ENCODE measurements at regions not wholly inside any gene's neighbourhood (a gene's known extent, or its start where the extent isn't known, plus 50 kb on each side); places are given as distances from the start of the nearest gene placed in this dataset.

DNA sequence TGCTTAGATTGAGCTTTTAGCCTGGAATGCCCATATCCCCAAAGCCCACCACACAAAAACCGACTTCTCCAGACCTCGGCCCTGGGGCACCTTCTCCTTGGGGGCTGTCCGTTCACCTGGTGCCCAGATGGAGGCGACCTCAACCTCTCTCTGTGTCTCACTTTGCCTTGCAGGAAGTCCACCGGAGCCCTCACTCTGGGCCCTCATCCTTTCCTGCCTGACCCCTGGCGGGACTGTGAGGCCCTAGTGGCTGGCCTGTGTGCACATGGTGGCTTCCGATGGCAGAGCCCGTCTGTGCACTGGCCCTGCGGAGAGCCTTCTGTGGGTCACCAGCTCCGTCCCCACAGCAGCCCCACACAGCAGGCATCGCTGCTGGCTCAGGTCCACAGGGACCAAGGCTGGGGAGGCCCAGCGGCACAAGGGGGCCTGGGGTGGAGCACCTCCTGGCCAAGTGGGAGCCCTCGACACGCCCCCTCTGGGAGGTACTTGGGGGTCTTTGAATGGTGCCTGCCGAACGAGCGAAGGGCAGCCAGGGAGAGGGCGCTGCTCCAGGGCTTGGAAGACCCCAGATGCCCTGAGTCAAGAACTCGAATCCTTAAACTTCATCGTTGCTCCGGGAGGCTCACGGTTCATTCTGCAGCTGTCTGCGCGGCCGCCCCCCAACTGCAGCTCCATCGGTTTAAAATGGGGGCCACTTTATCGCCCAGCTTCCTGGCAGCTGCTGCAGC is 97.2 kb upstream of the ADRA2C start:
- H3K36me3 Mint-ChIP-seq (ENCODE audit: low read depth): no peaks in the 10 kb centered on the region
- DNase-seq: no peak
- CTCF ChIA-PET: no interaction called here
- peaks cover 4% of the 10 kb centered on the region for H3K27me3 Mint-ChIP-seq (ENCODE audit: low read depth)
- intact Hi-C loops (cut with micrococcal nuclease): no loop called here
- peaks cover 9% of the 10 kb centered on the region for H3K9me3 Mint-ChIP-seq
- H3K4me1 Mint-ChIP-seq (ENCODE audit: low read depth): no peaks in the 10 kb centered on the region
- H3K27ac Mint-ChIP-seq: no peak overlapping the region
- H3K4me3 Mint-ChIP-seq: no peak overlapping the region

DNA sequence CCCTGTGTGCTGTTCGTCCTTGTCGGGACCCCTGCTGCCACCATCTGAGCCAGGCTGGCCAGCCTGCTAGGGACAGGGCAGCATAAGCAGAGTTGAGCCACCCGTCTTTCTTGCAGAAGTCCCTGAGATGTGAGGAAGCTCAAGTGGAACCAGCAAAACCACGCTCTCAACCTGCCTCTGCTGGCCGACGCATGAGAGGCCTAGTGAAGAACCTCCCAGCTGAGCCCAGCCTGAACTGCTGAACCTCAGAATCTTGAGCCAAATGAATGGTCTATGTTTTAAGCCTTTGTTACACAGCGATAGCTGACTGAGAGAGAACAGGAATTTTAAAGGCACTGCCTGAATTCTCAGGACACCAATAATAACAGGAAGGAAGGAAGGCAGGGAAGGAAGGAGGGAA is 98.9 kb upstream of the ADRA2C start:
- H3K27ac Mint-ChIP-seq: no peak overlapping the region
- H3K27me3 Mint-ChIP-seq (ENCODE audit: low read depth): peaks cover under 1% of the 10 kb centered on the region
- no peak overlapping the region for H3K4me3 Mint-ChIP-seq
- peaks cover 6% of the 10 kb centered on the region for H3K9me3 Mint-ChIP-seq
- no peak for DNase-seq
- no peaks in the 10 kb centered on the region for H3K4me1 Mint-ChIP-seq (ENCODE audit: low read depth)
- intact Hi-C loops (cut with micrococcal nuclease): no loop called here
- no peaks in the 10 kb centered on the region for H3K36me3 Mint-ChIP-seq (ENCODE audit: low read depth)
- CTCF ChIA-PET: no interaction called here

DNA sequence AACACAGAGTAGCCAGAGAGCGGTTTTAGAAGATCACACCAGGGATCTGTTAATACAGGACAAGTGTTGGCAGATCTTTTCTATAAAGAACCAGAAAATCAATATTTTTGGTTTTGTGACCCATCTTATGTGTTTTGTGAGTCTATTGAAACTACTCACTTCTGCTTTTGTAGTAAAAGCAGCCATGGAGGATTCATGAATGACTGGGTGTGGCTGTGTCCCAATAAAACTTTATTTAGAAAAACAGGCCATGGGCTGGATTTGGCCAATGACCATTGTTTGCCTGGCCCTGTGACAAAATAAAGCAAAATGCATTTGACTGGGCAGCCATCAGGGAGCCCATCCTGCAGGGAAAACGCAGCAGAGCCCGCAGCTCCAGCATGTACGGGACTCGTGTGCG is 99.9 kb upstream of the ADRA2C start:
- no peak overlapping the region for H3K27ac Mint-ChIP-seq
- CTCF ChIA-PET: no interaction called here
- H3K27me3 Mint-ChIP-seq (ENCODE audit: low read depth): no peaks in the 10 kb centered on the region
- no peak overlapping the region for H3K4me3 Mint-ChIP-seq
- no peak for DNase-seq
- intact Hi-C loops (cut with micrococcal nuclease): no loop called here
- H3K36me3 Mint-ChIP-seq (ENCODE audit: low read depth): no peaks in the 10 kb centered on the region
- H3K9me3 Mint-ChIP-seq: peaks cover 6% of the 10 kb centered on the region
- no peaks in the 10 kb centered on the region for H3K4me1 Mint-ChIP-seq (ENCODE audit: low read depth)

GRCh38 chr4:3665360-3665891 is 100.8 kb upstream of the ADRA2C start:
- no peak for DNase-seq
- Mint-ChIP-seq H3K9me3 (peaks cover 6% of the 10 kb centered on the region), H3K27me3 (ENCODE audit: low read depth) (no peaks in the 10 kb centered on the region), H3K4me1 (ENCODE audit: low read depth) (no peaks in the 10 kb centered on the region), H3K36me3 (ENCODE audit: low read depth) (no peaks in the 10 kb centered on the region), H3K4me3 (no peak overlapping the region), H3K27ac (no peak overlapping the region)
- CTCF ChIA-PET: no interaction called here
- intact Hi-C loops (cut with micrococcal nuclease): no loop called here

DNA sequence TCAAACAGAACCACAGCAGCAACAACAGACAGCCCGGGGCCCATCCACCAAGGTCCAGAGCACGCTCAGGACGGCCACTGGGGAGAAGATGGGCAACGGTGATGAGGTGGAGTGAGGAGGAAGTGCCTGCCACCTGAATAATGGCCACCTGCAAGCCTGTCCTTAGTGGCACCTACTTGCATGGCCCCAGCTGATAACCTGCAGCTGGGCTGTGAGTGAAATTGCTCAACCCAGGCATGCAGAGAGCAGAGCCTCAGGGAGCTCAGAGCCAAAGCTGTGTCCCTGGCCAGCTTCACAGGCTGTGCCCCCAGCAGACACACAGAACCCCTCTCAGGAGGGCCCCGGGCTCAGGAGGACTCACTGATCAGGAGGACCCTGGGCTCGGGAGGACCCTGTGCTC is 102.4 kb upstream of the ADRA2C start:
- H3K9me3 Mint-ChIP-seq: peaks cover 6% of the 10 kb centered on the region
- H3K36me3 Mint-ChIP-seq (ENCODE audit: low read depth): no peaks in the 10 kb centered on the region
- peaks cover 2% of the 10 kb centered on the region for H3K27me3 Mint-ChIP-seq (ENCODE audit: low read depth)
- intact Hi-C loops (cut with micrococcal nuclease): no loop called here
- CTCF ChIA-PET: no interaction called here
- no peak overlapping the region for H3K27ac Mint-ChIP-seq
- H3K4me1 Mint-ChIP-seq (ENCODE audit: low read depth): no peaks in the 10 kb centered on the region
- DNase-seq: no peak
- no peak overlapping the region for H3K4me3 Mint-ChIP-seq

DNA sequence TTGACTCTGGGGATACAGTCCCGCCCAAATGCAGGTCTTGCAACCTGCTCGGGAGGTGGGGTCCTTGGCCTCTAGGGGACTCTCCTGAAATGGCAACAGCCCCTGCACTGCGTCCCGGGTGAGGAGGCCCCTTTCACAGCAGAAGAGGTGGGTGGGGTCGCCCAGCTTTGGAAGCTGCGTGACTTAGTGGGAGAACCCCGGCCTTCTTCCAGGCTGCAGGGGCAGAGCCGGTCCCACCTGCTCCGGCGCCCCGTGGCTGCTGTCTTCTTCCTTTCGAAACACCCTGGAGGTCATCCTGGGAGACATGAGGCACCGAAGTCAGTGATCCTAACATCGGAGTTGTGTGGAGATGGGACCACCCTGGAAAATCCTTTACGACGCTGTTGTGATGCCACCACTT is 103.7 kb upstream of the ADRA2C start:
- intact Hi-C loops (cut with micrococcal nuclease): no loop called here
- no peaks in the 10 kb centered on the region for H3K36me3 Mint-ChIP-seq (ENCODE audit: low read depth)
- H3K4me3 Mint-ChIP-seq: no peak overlapping the region
- peaks cover 2% of the 10 kb centered on the region for H3K27me3 Mint-ChIP-seq (ENCODE audit: low read depth)
- H3K27ac Mint-ChIP-seq: no peak overlapping the region
- H3K4me1 Mint-ChIP-seq (ENCODE audit: low read depth): no peaks in the 10 kb centered on the region
- CTCF ChIA-PET: no interaction called here
- H3K9me3 Mint-ChIP-seq: peaks cover 3% of the 10 kb centered on the region
- no peak for DNase-seq

GRCh38 chr4:3661989-3662388 is 104.2 kb upstream of the ADRA2C start:
- peaks cover 4% of the 10 kb centered on the region for H3K27me3 Mint-ChIP-seq (ENCODE audit: low read depth)
- H3K4me1 Mint-ChIP-seq (ENCODE audit: low read depth): no peaks in the 10 kb centered on the region
- DNase-seq: no peak
- no peak overlapping the region for H3K4me3 Mint-ChIP-seq
- H3K27ac Mint-ChIP-seq: no peak overlapping the region
- H3K9me3 Mint-ChIP-seq: no peaks in the 10 kb centered on the region
- intact Hi-C loops (cut with micrococcal nuclease): no loop called here
- CTCF ChIA-PET: no interaction called here
- no peaks in the 10 kb centered on the region for H3K36me3 Mint-ChIP-seq (ENCODE audit: low read depth)

DNA sequence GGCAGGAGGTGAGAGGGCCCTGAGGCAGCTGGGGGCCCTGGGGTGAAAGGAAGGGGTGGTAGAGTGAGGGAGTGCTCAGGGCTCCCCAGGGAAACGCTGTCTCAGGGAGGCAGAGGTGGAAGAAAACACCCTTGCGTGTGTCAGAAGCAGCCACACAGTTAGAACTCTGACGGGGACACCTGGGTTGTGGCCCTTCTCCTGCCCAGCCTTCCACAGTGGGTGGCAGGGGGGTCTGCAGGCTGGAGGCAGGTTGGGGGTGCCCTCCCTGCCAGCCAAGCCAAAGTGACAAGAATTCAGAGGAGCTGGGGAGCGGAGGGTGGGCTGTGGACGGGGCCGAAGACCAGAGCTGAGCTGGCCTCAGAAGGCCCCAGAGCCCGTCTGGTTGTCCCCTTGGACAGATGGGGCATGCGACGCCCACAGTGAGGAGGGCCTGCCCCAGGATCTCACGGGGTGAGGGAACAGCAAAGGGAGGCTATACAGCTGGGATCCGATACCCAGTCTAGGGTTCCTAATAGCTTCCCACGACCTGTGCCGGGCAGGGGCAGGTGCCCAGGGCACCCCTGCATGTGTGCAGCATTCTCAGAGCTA is 105.2 kb upstream of the ADRA2C start:
- no peak overlapping the region for H3K4me3 Mint-ChIP-seq
- peaks cover 7% of the 10 kb centered on the region for H3K27me3 Mint-ChIP-seq (ENCODE audit: low read depth)
- H3K4me1 Mint-ChIP-seq (ENCODE audit: low read depth): no peaks in the 10 kb centered on the region
- no peaks in the 10 kb centered on the region for H3K9me3 Mint-ChIP-seq
- CTCF ChIA-PET: no interaction called here
- no peaks in the 10 kb centered on the region for H3K36me3 Mint-ChIP-seq (ENCODE audit: low read depth)
- no peak for DNase-seq
- no peak overlapping the region for H3K27ac Mint-ChIP-seq
- intact Hi-C loops (cut with micrococcal nuclease): no loop called here

DNA sequence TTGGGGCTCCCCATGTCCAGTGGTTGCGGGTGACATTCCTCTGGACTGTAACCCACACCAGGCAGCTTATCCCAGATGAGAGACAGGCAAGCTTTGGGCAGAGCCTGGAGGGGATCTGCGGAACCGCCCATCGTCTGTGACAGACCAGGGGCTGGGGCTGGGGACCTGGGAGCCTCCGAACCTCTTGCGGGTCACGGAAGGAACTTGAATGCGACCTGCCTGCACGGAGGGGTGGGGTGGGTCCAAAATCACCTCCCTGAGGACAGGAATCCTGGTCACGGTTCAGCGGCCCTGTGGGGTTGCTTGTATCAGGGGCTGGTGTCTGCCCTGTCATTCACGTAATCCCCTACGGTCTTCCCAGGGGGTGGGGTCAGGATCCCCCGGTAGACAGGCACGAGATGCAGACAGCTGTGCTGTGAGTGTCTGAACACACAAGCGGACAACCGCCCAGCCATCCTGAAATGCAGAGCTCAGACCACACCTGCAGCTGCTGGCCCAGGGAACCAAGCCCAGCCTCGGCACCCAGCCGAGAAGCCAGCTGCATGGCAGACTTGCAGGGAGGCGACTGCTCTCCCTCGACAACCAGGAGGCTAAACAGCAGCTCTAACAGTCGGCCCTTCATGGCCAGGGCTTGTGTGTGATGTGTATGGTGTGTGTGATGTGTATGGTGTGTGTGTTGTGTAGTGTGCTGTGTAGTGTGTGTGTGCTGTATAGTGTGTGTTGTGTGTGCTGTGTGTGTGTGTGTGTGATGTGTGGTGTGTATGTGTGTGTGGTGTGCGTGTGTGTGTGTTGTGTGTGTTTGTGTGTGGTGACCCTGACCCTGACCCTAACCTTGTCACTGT is 105.9 kb upstream of the ADRA2C start:
- H3K27me3 Mint-ChIP-seq (ENCODE audit: low read depth): peaks cover 7% of the 10 kb centered on the region
- H3K36me3 Mint-ChIP-seq (ENCODE audit: low read depth): no peaks in the 10 kb centered on the region
- H3K4me3 Mint-ChIP-seq: no peak overlapping the region
- H3K4me1 Mint-ChIP-seq (ENCODE audit: low read depth): no peaks in the 10 kb centered on the region
- CTCF ChIA-PET: no interaction called here
- intact Hi-C loops (cut with micrococcal nuclease): no loop called here
- no peaks in the 10 kb centered on the region for H3K9me3 Mint-ChIP-seq
- no peak for DNase-seq
- H3K27ac Mint-ChIP-seq: no peak overlapping the region

DNA sequence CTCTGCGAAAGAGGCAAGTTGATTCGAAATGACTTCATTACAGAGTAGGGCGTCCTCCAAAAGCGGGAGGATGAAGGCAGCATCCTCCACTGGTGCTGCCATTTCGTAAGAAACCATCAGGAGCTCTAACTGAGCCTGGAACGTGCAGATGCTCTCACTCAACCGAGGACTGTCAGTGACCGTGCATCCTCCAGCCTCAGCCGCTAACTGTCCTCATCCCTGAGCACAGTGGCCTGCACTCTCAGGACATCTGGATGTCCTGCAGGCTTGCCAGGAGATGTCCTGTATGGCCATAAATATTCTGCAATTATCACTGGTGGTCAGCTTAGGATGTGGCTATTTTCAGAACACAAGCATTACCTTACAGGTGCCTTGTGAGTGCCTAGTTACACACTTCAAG is 107.1 kb upstream of the ADRA2C start:
- intact Hi-C loops (cut with micrococcal nuclease): no loop called here
- peaks cover 7% of the 10 kb centered on the region for H3K27me3 Mint-ChIP-seq (ENCODE audit: low read depth)
- H3K36me3 Mint-ChIP-seq (ENCODE audit: low read depth): no peaks in the 10 kb centered on the region
- CTCF ChIA-PET: no interaction called here
- no peak overlapping the region for H3K4me3 Mint-ChIP-seq
- no peak for DNase-seq
- H3K4me1 Mint-ChIP-seq (ENCODE audit: low read depth): no peaks in the 10 kb centered on the region
- H3K9me3 Mint-ChIP-seq: no peaks in the 10 kb centered on the region
- no peak overlapping the region for H3K27ac Mint-ChIP-seq

GRCh38 chr4:3658530-3658913 is 107.7 kb upstream of the ADRA2C start:
- Mint-ChIP-seq H3K9me3 (no peaks in the 10 kb centered on the region), H3K27me3 (ENCODE audit: low read depth) (peaks cover 7% of the 10 kb centered on the region), H3K4me3 (no peak overlapping the region), H3K4me1 (ENCODE audit: low read depth) (no peaks in the 10 kb centered on the region), H3K27ac (no peak overlapping the region), H3K36me3 (ENCODE audit: low read depth) (no peaks in the 10 kb centered on the region)
- no peak for DNase-seq
- intact Hi-C loops (cut with micrococcal nuclease): no loop called here
- CTCF ChIA-PET: no interaction called here

DNA sequence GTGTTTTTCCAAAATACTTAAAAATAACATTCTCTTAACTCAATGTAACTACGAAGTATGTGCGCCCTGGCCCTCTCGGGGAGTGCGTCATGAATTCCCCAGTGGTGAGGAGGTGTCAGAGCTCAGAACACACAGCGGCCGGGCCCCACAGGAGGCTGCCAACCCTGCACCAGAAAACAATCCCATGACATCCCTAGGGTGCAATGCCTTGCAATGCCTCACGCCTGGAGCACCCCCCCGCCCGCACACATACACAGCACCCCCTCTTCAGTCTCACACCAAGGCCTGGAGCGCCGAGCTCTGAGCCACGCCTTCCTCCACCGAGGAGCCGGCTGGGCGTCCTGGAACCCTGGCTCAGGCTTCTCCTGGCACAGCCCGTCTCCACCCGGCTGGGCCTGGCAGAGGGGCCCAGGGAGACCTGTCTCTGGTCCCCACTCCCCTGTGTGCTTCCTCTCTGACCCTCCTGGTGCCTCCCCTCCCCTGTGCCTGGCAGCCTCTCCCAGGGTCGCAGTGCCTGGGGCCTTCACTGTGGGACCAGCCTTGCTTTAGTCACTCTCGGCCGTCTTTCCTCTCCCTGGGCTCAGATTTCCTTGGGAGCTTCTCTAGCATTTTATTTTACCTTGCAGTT is 108.2 kb upstream of the ADRA2C start:
- Mint-ChIP-seq H3K4me1 (ENCODE audit: low read depth) (no peaks in the 10 kb centered on the region), H3K4me3 (no peak overlapping the region), H3K27ac (no peak overlapping the region), H3K27me3 (ENCODE audit: low read depth) (peaks cover 7% of the 10 kb centered on the region), H3K9me3 (no peaks in the 10 kb centered on the region), H3K36me3 (ENCODE audit: low read depth) (no peaks in the 10 kb centered on the region)
- DNase-seq: no peak
- intact Hi-C loops (cut with micrococcal nuclease): no loop called here
- CTCF ChIA-PET: no interaction called here

Measured in activated naive CD4-positive, alpha-beta T cell treated with anti-CD3 and anti-CD28 coated beads for 36 hours (primary cell).